HFFc6 (cell line): ENCODE measurements at regions not wholly inside any gene's neighbourhood (a gene's known extent, or its start where the extent isn't known, plus 50 kb on each side); places are given as distances from the start of the nearest gene placed in this dataset.

Experiments
- DNase-seq: peaks from one replicate; pipeline ENCODE4 v3.0.0-alpha.2; 2018
- H3K27ac Mint-ChIP-seq: 2 replicates; pipeline ENCODE4 v1.8.0; 2020; ENCODE audit warnings: mild to moderate bottlenecking, mixed read lengths
- H3K27me3 Mint-ChIP-seq: 2 replicates; pipeline ENCODE4 v1.8.0; 2021; ENCODE audit warnings: mild to moderate bottlenecking, moderate library complexity, mixed read lengths; ENCODE audit not compliant: insufficient read depth
- H3K36me3 Mint-ChIP-seq: 2 replicates; pipeline ENCODE4 v1.8.0; 2021; ENCODE audit warnings: low read depth, mixed read lengths
- H3K4me1 Mint-ChIP-seq: 2 replicates; pipeline ENCODE4 v1.8.0; 2020; ENCODE audit warnings: low read depth, mixed read lengths
- H3K4me3 Mint-ChIP-seq: 2 replicates; pipeline ENCODE4 v1.8.0; 2020; ENCODE audit warnings: mild to moderate bottlenecking, moderate library complexity, mixed read lengths
- H3K9me3 Mint-ChIP-seq: 2 replicates; pipeline ENCODE4 v1.8.0; 2020; ENCODE audit warnings: mild to moderate bottlenecking, mixed read lengths
- CTCF ChIP-seq: fragments of 200-600 bp; sonication (generic); IDR thresholded peaks from 2 replicates; pipeline ENCODE4 v1.5.0; 2021; ENCODE audit warnings: antibody characterized with exemption, mild to moderate bottlenecking

GRCh38 chr21:27070861-27071670 lies 104.2 kb upstream of the ADAMTS5 start:
- Mint-ChIP-seq H3K4me3 (no peak overlapping the region), H3K4me1 (peaks cover 6% of the 10 kb centered on the region), H3K27me3 (no peaks in the 10 kb centered on the region), H3K27ac (no peak overlapping the region), H3K9me3 (no peaks in the 10 kb centered on the region), H3K36me3 (no peaks in the 10 kb centered on the region)
- no peak for TF ChIP-seq CTCF
- DNase-seq = no peak

GRCh38 chr21:27068811-27069210 lies 101.9 kb upstream of the ADAMTS5 start:
- TF ChIP-seq CTCF = no peak
- no peak overlapping the region for H3K27ac Mint-ChIP-seq
- DNase-seq = no peak
- H3K27me3 Mint-ChIP-seq = no peaks in the 10 kb centered on the region
- 0 out of 2 replicates have a peak, but pooled peaks cover 3% of the 10 kb centered on the region for H3K9me3 Mint-ChIP-seq
- peaks cover 5% of the 10 kb centered on the region; the same call in 1 of the 2 replicates for H3K4me1 Mint-ChIP-seq
- no peak overlapping the region for H3K4me3 Mint-ChIP-seq
- no peaks in the 10 kb centered on the region for H3K36me3 Mint-ChIP-seq

- Mint-ChIP-seq H3K4me1 (peaks cover 5% of the 10 kb centered on the region; the same call in 1 of the 2 replicates), H3K9me3 (peaks cover 17% of the 10 kb centered on the region), H3K27ac (no peak overlapping the region), H3K27me3 (peaks cover 6% of the 10 kb centered on the region; the same call in 1 of the 2 replicates), H3K4me3 (no peak overlapping the region), H3K36me3 (0 out of 2 replicates have a peak, but pooled peaks cover 10% of the 10 kb centered on the region)
- no peak for TF ChIP-seq CTCF
- DNase-seq = no peak
These were observed 100.3 kb upstream of the ADAMTS5 start for GRCh38 chr21:27067226-27067625.

GRCh38 chr21:27062443-27062842 lies 95.6 kb upstream of the ADAMTS5 start:
- peaks cover 15% of the 10 kb centered on the region; the same call in 1 of the 2 replicates for H3K4me1 Mint-ChIP-seq
- TF ChIP-seq CTCF = no peak
- no peak for DNase-seq
- no peak overlapping the region for H3K4me3 Mint-ChIP-seq
- peaks cover 17% of the 10 kb centered on the region for H3K9me3 Mint-ChIP-seq
- peaks cover 6% of the 10 kb centered on the region; the same call in 1 of the 2 replicates for H3K27me3 Mint-ChIP-seq
- no peak overlapping the region for H3K27ac Mint-ChIP-seq
- 0 out of 2 replicates have a peak, but pooled peaks cover 10% of the 10 kb centered on the region for H3K36me3 Mint-ChIP-seq

GRCh38 chr21:27061770-27062169 lies 94.9 kb upstream of the ADAMTS5 start:
- no peak for DNase-seq
- Mint-ChIP-seq H3K27me3 (peaks cover 6% of the 10 kb centered on the region; the same call in 1 of the 2 replicates), H3K27ac (no peak overlapping the region), H3K4me1 (peaks cover 11% of the 10 kb centered on the region; the same call in 1 of the 2 replicates), H3K9me3 (peaks cover 17% of the 10 kb centered on the region), H3K36me3 (0 out of 2 replicates have a peak, but pooled peaks cover 10% of the 10 kb centered on the region), H3K4me3 (no peak overlapping the region)
- TF ChIP-seq CTCF = no peak
